Choroid plexus epithelial cell (primary cell): ENCODE measurements at regions not wholly inside any gene's neighbourhood (a gene's known extent, or its start where the extent isn't known, plus 50 kb on each side); places are given as distances from the start of the nearest gene placed in this dataset.

ENCODE experiments used
- DNase-seq: peaks from one replicate; pipeline ENCODE4 v3.0.0-alpha.2; 2010; ENCODE audit warnings: low read depth
- H3K4me3 ChIP-seq: 2 replicates; pipeline ENCODE4 v1.5.1; 2011; ENCODE audit warnings: low read depth, mild to moderate bottlenecking, control low read depth, low read length, moderate library complexity
- TF ChIP-seq, protein P1 (sequence below): conservative IDR thresholded peaks from 2 replicates; pipeline ENCODE4 v1.5.1; 2011; ENCODE audit warnings: low read depth, mild to moderate bottlenecking, control low read depth, inconsistent platforms, low read length, moderate library complexity

DNA sequence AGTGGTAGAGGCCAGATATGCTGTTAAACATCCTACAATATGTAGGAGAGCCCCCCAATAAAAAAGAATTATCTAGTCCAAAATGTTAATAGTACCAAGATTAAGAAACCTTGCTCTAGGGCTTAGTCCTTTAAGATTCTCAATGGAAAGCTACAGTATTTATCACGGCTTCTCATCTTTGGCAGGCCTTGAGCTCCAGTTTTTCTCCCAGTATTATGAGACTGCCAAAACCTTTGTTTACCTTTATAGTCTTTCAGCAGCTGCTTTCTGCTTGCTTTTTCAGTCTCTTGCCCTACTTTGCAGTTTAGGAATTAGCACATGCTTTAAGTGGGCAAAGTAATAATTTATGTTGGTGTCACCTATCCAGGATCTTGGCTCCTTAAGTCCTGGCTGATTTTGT lies 59.7 kb downstream of the NHLRC1 start:
- TF ChIP-seq, protein P1, sequence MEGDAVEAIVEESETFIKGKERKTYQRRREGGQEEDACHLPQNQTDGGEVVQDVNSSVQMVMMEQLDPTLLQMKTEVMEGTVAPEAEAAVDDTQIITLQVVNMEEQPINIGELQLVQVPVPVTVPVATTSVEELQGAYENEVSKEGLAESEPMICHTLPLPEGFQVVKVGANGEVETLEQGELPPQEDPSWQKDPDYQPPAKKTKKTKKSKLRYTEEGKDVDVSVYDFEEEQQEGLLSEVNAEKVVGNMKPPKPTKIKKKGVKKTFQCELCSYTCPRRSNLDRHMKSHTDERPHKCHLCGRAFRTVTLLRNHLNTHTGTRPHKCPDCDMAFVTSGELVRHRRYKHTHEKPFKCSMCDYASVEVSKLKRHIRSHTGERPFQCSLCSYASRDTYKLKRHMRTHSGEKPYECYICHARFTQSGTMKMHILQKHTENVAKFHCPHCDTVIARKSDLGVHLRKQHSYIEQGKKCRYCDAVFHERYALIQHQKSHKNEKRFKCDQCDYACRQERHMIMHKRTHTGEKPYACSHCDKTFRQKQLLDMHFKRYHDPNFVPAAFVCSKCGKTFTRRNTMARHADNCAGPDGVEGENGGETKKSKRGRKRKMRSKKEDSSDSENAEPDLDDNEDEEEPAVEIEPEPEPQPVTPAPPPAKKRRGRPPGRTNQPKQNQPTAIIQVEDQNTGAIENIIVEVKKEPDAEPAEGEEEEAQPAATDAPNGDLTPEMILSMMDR: no peak
- DNase-seq: no peak
- no peak overlapping the region for H3K4me3 ChIP-seq

DNA sequence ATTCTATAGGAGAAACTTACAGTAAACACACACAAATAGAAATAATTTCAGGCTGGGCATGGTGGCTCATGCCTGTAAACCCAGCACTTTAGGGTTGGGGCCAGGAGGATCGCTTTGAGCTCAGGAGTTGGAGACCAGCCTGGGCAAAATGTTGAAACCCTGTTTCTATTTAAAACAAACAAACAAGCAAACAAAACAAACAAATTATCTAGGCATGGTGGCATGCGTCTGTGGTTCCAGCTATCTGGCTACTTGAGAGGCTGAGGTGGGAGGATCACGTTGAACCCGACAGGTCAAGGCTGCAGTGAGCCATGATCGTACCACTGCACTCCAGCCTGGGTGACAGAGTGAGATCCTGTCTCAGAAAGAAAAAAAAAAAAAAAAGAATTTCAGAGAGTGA lies 64.0 kb downstream of the NHLRC1 start:
- TF ChIP-seq, protein P1: no peak
- DNase-seq: no peak

GRCh38 chr6:18055714-18056382 lies 66.6 kb downstream of the NHLRC1 start:
- no peak overlapping the region for H3K4me3 ChIP-seq
- DNase-seq: no peak
- TF ChIP-seq, protein P1: no peak

More for the DNA sequence above, 64.0 kb downstream of the NHLRC1 start:
- no peak overlapping the region for H3K4me3 ChIP-seq

GRCh38 chr6:18055098-18055497 lies 67.4 kb downstream of the NHLRC1 start:
- TF ChIP-seq, protein P1: no peak
- H3K4me3 ChIP-seq: no peak overlapping the region
- no peak for DNase-seq

DNA sequence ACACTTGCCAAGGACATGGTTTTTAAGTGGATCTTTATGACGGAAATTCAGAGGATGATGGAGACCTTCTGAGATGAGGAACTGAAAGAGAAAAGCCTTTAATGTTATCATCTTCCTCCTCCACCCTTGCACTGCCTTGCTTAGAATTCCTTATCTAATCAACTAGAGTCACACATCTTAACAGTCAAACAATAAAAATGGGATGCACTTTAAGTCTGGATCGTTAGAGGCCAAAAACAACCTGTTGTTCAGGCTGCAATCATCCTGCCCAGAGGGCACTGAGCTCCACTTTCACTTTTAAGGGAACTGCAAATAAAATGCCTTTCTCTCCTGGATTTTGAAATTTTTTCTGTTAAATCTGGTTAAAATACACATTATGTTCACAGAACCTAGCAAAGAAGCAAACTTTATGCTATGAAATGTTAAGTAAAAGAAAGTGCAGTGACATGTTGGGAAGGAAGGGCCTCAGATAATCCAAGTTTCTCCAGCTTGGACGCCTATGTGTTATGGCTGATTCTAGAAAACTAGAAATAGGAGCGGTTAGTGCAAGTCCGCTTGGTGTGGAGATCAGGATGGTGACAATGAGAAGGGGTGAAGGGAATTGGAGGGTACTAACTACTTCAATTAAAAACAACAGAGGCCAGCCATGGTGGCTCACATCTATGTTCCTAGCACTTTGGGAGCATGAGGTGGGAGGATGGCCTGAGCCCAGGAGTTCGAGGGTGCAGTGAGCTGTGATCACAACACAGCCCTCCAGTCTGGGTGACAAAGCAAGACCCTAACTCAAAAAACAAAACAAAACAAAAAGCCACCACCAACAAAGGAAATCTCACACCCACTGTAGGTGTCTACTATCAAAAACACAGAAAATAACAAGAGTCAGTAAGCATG lies 66.4 kb upstream of the KIF13A start:
- no peak overlapping the region for H3K4me3 ChIP-seq
- no peak for DNase-seq
- TF ChIP-seq, protein P1: no peak

GRCh38 chr6:18053078-18053477 lies 65.6 kb upstream of the KIF13A start:
- TF ChIP-seq, protein P1: no peak

More at GRCh38 chr6:18053078-18053477, 65.6 kb upstream of the KIF13A start:
- no peak for DNase-seq
- no peak overlapping the region for H3K4me3 ChIP-seq
